GM18873 (cell line): ENCODE measurements at regions not wholly inside any gene's neighbourhood (a gene's known extent, or its start where the extent isn't known, plus 50 kb on each side); places are given as distances from the start of the nearest gene placed in this dataset.

ENCODE experiments used
- ATAC-seq: cut with Tn5 transposase; IDR thresholded peaks from one replicate; pipeline ENCODE4 v1.9.1; 2021; ENCODE audit warnings: mild to moderate bottlenecking, moderate library complexity, moderate number of reproducible peaks; ENCODE audit not compliant: unreplicated experiment, low FRiP score

- no peak for ATAC-seq
Observed at GRCh38 chr5:96287136-96287535, 145.9 kb downstream of the PCSK1 start.

- no peak for ATAC-seq
Observed at GRCh38 chr5:96285823-96286222, 147.2 kb downstream of the PCSK1 start.

- no peak for ATAC-seq
Observed at GRCh38 chr5:96284727-96285389, 148.2 kb downstream of the PCSK1 start.

GRCh38 chr5:96283589-96283988 lies 149.5 kb downstream of the PCSK1 start:
- no peak for ATAC-seq

- ATAC-seq: no peak
Observed at GRCh38 chr5:96282020-96282419, 151.0 kb downstream of the PCSK1 start.

GRCh38 chr5:96280946-96281393 lies 152.1 kb downstream of the PCSK1 start:
- ATAC-seq: no peak

- peak; percentile 86 for ATAC-seq
Observed at GRCh38 chr5:96279801-96280542, 153.1 kb downstream of the PCSK1 start.

- ATAC-seq: no peak
Observed at GRCh38 chr5:96278981-96279380, 154.1 kb downstream of the PCSK1 start.

- no peak for ATAC-seq
Observed at GRCh38 chr5:96275051-96275450, 158.0 kb downstream of the PCSK1 start.

GRCh38 chr5:96265487-96265886 lies 167.6 kb downstream of the PCSK1 start:
- ATAC-seq: no peak

GRCh38 chr5:96264047-96264446 lies 169.0 kb downstream of the PCSK1 start:
- ATAC-seq: no peak

- no peak for ATAC-seq
Observed at GRCh38 chr5:96262105-96262504, 170.9 kb downstream of the PCSK1 start.

- no peak for ATAC-seq
Observed at GRCh38 chr5:96260009-96260408, 173.0 kb downstream of the PCSK1 start.

- no peak for ATAC-seq
Observed at GRCh38 chr5:96259151-96259772, 173.8 kb downstream of the PCSK1 start.

GRCh38 chr5:96258692-96259091 lies 174.4 kb downstream of the PCSK1 start:
- no peak for ATAC-seq

GRCh38 chr5:96257904-96258303 lies 175.1 kb downstream of the PCSK1 start:
- ATAC-seq: no peak

GRCh38 chr5:96256795-96257470 lies 176.1 kb downstream of the PCSK1 start:
- ATAC-seq: peak; percentile 55

- no peak for ATAC-seq
Observed at GRCh38 chr5:96254980-96255691, 177.9 kb downstream of the PCSK1 start.

- no peak for ATAC-seq
Observed at GRCh38 chr5:96253140-96253539, 179.9 kb downstream of the PCSK1 start.

- ATAC-seq: no peak
Observed at GRCh38 chr5:96252596-96252995, 180.5 kb downstream of the PCSK1 start.
